22Rv1 (cell line): ENCODE measurements at regions not wholly inside any gene's neighbourhood (a gene's known extent, or its start where the extent isn't known, plus 50 kb on each side); places are given as distances from the start of the nearest gene placed in this dataset.

Experiments used
- ZFX ChIP-seq: fragments of 450-650 bp; IDR thresholded peaks from 2 replicates; pipeline ENCODE4 v1.6.1; 2017; ENCODE audit warnings: antibody characterized with exemption, borderline replicate concordance
- TF ChIP-seq, protein P1 (sequence below): fragments of 450-650 bp; IDR thresholded peaks from 2 replicates; pipeline ENCODE4 v1.5.1; 2017; ENCODE audit warnings: mild to moderate bottlenecking

DNA sequence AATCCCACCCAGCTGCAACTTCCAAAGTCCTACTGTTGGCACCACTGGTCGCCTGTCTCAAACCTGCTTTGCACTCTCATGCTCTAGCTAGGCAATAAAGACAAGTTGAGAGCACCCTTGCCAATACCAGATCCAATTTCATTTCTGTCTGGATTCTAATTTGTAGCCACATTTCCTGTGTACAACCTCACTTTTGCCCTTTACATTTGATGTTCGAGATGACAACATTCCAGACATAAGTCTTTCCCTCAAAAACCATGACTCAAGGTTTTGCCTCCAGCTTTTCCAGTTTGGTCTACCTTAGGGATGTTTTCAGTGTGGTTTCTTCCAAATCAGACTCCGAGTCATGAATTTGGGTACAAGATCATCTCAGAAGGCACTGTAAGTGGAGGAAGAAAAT lies 309.0 kb downstream of the GPAM start:
- TF ChIP-seq, protein P1, sequence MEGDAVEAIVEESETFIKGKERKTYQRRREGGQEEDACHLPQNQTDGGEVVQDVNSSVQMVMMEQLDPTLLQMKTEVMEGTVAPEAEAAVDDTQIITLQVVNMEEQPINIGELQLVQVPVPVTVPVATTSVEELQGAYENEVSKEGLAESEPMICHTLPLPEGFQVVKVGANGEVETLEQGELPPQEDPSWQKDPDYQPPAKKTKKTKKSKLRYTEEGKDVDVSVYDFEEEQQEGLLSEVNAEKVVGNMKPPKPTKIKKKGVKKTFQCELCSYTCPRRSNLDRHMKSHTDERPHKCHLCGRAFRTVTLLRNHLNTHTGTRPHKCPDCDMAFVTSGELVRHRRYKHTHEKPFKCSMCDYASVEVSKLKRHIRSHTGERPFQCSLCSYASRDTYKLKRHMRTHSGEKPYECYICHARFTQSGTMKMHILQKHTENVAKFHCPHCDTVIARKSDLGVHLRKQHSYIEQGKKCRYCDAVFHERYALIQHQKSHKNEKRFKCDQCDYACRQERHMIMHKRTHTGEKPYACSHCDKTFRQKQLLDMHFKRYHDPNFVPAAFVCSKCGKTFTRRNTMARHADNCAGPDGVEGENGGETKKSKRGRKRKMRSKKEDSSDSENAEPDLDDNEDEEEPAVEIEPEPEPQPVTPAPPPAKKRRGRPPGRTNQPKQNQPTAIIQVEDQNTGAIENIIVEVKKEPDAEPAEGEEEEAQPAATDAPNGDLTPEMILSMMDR = no peak
- no peak for TF ChIP-seq ZFX
